ENCODE measurements at regions not wholly inside any gene's neighbourhood (a gene's known extent, or its start where the extent isn't known, plus 50 kb on each side); places are given as distances from the start of the nearest gene placed in this dataset.
A peak's percentile ranks its signal among the peaks of the same experiment; 100 is the strongest.

DNA sequence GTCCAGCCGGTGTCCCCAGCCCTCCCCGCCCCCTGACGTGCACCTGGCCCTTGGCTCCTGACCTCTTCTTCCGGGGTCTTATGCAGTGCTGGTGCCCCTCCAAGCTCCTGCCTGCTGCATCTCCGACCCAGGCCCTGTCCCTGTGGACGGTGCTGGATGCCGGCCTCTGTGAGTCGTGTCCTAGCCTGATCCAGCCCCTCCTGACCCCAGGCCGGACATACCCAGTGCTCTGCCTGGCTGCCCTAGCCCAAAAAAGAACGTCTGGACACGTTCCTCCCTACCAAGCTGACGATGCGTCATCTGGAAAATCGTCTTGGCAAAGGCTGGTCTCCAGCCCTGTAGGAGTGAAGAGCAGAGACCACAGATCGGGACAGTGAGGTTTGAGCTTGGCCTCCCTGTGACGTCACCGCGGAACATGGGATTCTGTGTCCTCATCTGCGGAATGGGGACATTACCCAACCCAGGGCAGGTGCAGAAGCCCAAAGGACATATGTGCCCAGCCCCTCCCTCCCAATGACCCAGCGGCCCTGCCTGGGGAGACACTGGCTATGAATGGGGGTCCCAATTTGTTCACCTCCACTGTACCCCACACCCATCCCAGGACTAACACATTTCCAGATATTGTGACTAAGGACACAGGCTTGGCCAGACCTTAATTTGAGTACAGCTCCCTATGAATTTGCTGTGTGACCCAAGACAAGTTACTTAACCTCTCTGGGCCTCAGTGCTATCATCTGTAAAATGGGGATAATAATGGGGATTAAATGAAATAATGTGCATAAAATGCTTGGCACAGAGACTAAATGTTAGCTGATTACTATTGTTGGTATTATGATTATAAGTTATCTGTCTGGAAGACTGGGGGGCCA is 51.0 kb upstream of the BCL11B start:
- Histone ChIP-seq H2BK20ac (ENCODE audit: low read depth, low read length) (no peak overlapping the region), H4K8ac (ENCODE audit: low read depth in 2 of 2, low read length in 2 of 2) (no peak overlapping the region), H3K9me3 (ENCODE audit: control insufficient read depth, insufficient read depth, low read length) (no peaks in the 10 kb centered on the region), H3K14ac (replicated peaks; ENCODE audit: low read depth, low read length) (no peak overlapping the region), H2BK15ac (ENCODE audit: low read depth, low read length) (no peak overlapping the region), H2AFZ (replicated peaks; ENCODE audit: low read length, poor library complexity) (peak overlapping the region; percentile 58), H3K9me1 (ENCODE audit: insufficient read depth, low read length) (no peaks in the 10 kb centered on the region), H3K4ac (ENCODE audit: low read depth, low read length) (no peak overlapping the region), H3K9ac (ENCODE audit: low read depth, low read length) (no peak overlapping the region), H2BK5ac (ENCODE audit: low read depth, low read length, poor library complexity, severe bottlenecking) (no peak overlapping the region), H2AK5ac (ENCODE audit: low read depth, low read length) (no peak overlapping the region), H3K4me3 (ENCODE audit: insufficient read depth, low read depth, low read length) (no peak overlapping the region), H4K5ac (ENCODE audit: low read depth, low read length) (no peak overlapping the region), H4K91ac (ENCODE audit: insufficient read depth, low read depth, low read length) (no peak overlapping the region), H4K20me1 (ENCODE audit: insufficient read depth, low read length) (no peaks in the 10 kb centered on the region), H3K4me1 (ENCODE audit: control insufficient read depth, insufficient read depth, low read length) (no peaks in the 10 kb centered on the region), H3K4me2 (ENCODE audit: low read depth, low read length) (no peak overlapping the region), H3K27me3 (ENCODE audit: control insufficient read depth, insufficient read depth, low read length) (peaks cover 2% of the 10 kb centered on the region; the same call in 1 of the 2 replicates), H3K79me1 (ENCODE audit: low read depth in 1 of 2, low read length in 2 of 2) (no peaks in the 10 kb centered on the region), H3K27ac (ENCODE audit: insufficient read depth, low read length) (no peak overlapping the region), H3K23ac (ENCODE audit: low read depth, low read length) (no peak overlapping the region), H3K56ac (ENCODE audit: extremely low read depth, insufficient read depth, low read length) (no peak overlapping the region), H2BK120ac (ENCODE audit: low read depth, low read length) (no peak overlapping the region), H3K36me3 (ENCODE audit: control insufficient read depth, insufficient read depth, low read length) (no peaks in the 10 kb centered on the region), H2AK9ac (replicated peaks; ENCODE audit: low read depth, low read length, poor library complexity) (no peak overlapping the region), H3K18ac (ENCODE audit: low read depth, low read length) (no peak overlapping the region)
- POLR2A ChIA-PET (ENCODE audit: unreplicated experiment): no interaction called here
- intact Hi-C loops (cut with micrococcal nuclease): no loop called here
- no peak for ATAC-seq (ENCODE audit: low read depth)
- 48% methylated on average over 11 of the region's 20 CpGs; no CpG with 5 or more reads in 1 of the 2 experiments for WGBS, 2 experiments (ENCODE audit: extremely low coverage in 2 of 2, insufficient read length in 1 of 2)
- BruUV-seq (replicated peaks): no TSS peak
- CTCF ChIA-PET: no interaction called here
- no peak for DNase-seq
- in situ Hi-C loops (cut with MboI; ENCODE audit: low sequenced_read_pairs): loop anchor here (10.0 kb wide), 1 partner anchor 92 kb away; no protein-coding TSS in a partner anchor
- dilution Hi-C loops (cut with HindIII; ENCODE audit: low sequenced_read_pairs, unreplicated experiment): no loop called here
- TF ChIP-seq RAD21 (IDR thresholded peaks at IDR 0.05; ENCODE audit: low read length) (no peak), MAFK (IDR thresholded peaks at IDR 0.05; ENCODE audit: low read depth, low read length) (no peak), SMC3 (IDR thresholded peaks at IDR 0.05; ENCODE audit: low read depth, low read length) (no peak), CEBPB (IDR thresholded peaks at IDR 0.05; ENCODE audit: low read depth, low read length) (no peak), RFX5 (IDR thresholded peaks at IDR 0.05; ENCODE audit: low read depth, low read length) (no peak), BHLHE40 (IDR thresholded peaks at IDR 0.05; ENCODE audit: low read depth, low read length) (no peak), MAZ (IDR thresholded peaks at IDR 0.05; ENCODE audit: borderline replicate concordance, low read depth, low read length) (no peak), FOS (IDR thresholded peaks at IDR 0.05; ENCODE audit: low read depth, low read length) (no peak), CHD1 (IDR thresholded peaks at IDR 0.05; ENCODE audit: low read depth, low read length) (no peak), NFE2L2 (IDR thresholded peaks at IDR 0.05; ENCODE audit: low read depth, low read length) (no peak), POLR2A (IDR thresholded peaks at IDR 0.05; ENCODE audit: low read depth, low read length) (no peak), RCOR1 (IDR thresholded peaks at IDR 0.05; ENCODE audit: insufficient replicate concordance, low read length) (no peak)
- TF ChIP-seq, protein P1, sequence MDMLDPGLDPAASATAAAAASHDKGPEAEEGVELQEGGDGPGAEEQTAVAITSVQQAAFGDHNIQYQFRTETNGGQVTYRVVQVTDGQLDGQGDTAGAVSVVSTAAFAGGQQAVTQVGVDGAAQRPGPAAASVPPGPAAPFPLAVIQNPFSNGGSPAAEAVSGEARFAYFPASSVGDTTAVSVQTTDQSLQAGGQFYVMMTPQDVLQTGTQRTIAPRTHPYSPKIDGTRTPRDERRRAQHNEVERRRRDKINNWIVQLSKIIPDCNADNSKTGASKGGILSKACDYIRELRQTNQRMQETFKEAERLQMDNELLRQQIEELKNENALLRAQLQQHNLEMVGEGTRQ (IDR thresholded peaks at IDR 0.05; ENCODE audit: low read depth, low read length): no peak
- TF ChIP-seq, protein P2, sequence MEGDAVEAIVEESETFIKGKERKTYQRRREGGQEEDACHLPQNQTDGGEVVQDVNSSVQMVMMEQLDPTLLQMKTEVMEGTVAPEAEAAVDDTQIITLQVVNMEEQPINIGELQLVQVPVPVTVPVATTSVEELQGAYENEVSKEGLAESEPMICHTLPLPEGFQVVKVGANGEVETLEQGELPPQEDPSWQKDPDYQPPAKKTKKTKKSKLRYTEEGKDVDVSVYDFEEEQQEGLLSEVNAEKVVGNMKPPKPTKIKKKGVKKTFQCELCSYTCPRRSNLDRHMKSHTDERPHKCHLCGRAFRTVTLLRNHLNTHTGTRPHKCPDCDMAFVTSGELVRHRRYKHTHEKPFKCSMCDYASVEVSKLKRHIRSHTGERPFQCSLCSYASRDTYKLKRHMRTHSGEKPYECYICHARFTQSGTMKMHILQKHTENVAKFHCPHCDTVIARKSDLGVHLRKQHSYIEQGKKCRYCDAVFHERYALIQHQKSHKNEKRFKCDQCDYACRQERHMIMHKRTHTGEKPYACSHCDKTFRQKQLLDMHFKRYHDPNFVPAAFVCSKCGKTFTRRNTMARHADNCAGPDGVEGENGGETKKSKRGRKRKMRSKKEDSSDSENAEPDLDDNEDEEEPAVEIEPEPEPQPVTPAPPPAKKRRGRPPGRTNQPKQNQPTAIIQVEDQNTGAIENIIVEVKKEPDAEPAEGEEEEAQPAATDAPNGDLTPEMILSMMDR (conservative IDR thresholded peaks at IDR 0.05; ENCODE audit: low read depth, low read length): no peak
- TF ChIP-seq, protein P3, sequence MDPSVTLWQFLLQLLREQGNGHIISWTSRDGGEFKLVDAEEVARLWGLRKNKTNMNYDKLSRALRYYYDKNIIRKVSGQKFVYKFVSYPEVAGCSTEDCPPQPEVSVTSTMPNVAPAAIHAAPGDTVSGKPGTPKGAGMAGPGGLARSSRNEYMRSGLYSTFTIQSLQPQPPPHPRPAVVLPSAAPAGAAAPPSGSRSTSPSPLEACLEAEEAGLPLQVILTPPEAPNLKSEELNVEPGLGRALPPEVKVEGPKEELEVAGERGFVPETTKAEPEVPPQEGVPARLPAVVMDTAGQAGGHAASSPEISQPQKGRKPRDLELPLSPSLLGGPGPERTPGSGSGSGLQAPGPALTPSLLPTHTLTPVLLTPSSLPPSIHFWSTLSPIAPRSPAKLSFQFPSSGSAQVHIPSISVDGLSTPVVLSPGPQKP (IDR thresholded peaks at IDR 0.05; ENCODE audit: borderline replicate concordance, low read depth, low read length): no peak
